Esophagus (tissue), 2 donors: ENCODE measurements at regions not wholly inside any gene's neighbourhood (a gene's known extent, or its start where the extent isn't known, plus 50 kb on each side); places are given as distances from the start of the nearest gene placed in this dataset.

Source experiments
- H3K27ac ChIP-seq, 2 donors: one replicate each; pipeline ENCODE4 v1.5.1; 2013; ENCODE audit warnings: low read depth in 2 of 2, mild to moderate bottlenecking in 2 of 2, inconsistent platforms in 1 of 2, low read length in 1 of 2, moderate library complexity in 1 of 2
- H3K27me3 ChIP-seq, 2 donors: one replicate each; pipeline ENCODE4 v1.6.1; 2013; ENCODE audit warnings: low read length in 2 of 2, control low read depth in 1 of 2, mild to moderate bottlenecking in 1 of 2; ENCODE audit not compliant: insufficient read depth in 2 of 2, control insufficient read depth in 1 of 2
- H3K36me3 ChIP-seq, 2 donors: one replicate each; pipeline ENCODE4 v1.6.1; 2013; ENCODE audit warnings: low read length in 1 of 2; ENCODE audit not compliant: control insufficient read depth in 2 of 2, insufficient read depth in 2 of 2
- H3K4me1 ChIP-seq, 2 donors: one replicate each; pipeline ENCODE4 v1.6.1; 2013; ENCODE audit warnings: low read length in 1 of 2; ENCODE audit not compliant: control insufficient read depth in 2 of 2, insufficient read depth in 2 of 2
- H3K4me3 ChIP-seq, 2 donors: one replicate each; pipeline ENCODE4 v1.5.1; 2013; ENCODE audit warnings: low read length in 2 of 2, mild to moderate bottlenecking in 2 of 2, low read depth in 1 of 2, moderate library complexity in 1 of 2
- H3K9me3 ChIP-seq, 2 donors: one replicate each; pipeline ENCODE4 v1.6.1; 2013; ENCODE audit warnings: mild to moderate bottlenecking in 2 of 2, low read depth in 1 of 2, low read length in 1 of 2, moderate library complexity in 1 of 2; ENCODE audit not compliant: control insufficient read depth in 2 of 2, insufficient read depth in 1 of 2
- WGBS, 2 donors: extraction: QIAGEN DNeasy Blood & Tissue Kit; methylation state at CpG; one replicate each; pipeline ENCODE4 v1.1.7; 2013; 5-methylcytosine and 5-hydroxymethylcytosine counted together
- donor health status: healthy with polysubstance abuse.
- donor health status: Bipolar disorder and iron deficiency.

DNA sequence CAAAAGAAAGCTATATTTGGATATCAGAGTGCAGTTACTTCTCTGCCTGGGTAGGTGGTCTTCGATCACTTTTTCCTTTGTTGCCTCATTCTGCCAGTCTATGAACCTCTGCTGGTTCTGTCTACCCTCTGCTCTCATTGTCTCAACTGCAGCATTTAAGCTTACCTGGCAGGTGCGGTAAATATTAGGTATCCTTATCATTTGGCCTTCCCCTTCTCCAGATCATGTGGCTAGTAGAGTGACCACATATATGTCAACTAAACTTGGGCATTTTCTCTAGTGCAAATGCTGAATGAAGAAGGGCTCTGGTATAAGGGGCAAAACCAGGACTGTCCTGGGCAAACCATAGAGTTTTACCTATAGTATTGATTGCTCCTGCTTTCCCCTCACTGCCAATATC, 180.8 kb downstream of the MDFIC start:
- no peaks in the 10 kb centered on the region for H3K27me3 ChIP-seq
- no peak overlapping the region for H3K27ac ChIP-seq
- peaks cover 0 to 3% of the 10 kb centered on the region in 2 donors for H3K4me1 ChIP-seq
- 86 to 94% methylated on average over 2 of the region's 2 CpGs for WGBS, 2 donors
- no peaks in the 10 kb centered on the region for H3K9me3 ChIP-seq
- H3K36me3 ChIP-seq = no peaks in the 10 kb centered on the region
- H3K4me3 ChIP-seq = no peak overlapping the region

DNA sequence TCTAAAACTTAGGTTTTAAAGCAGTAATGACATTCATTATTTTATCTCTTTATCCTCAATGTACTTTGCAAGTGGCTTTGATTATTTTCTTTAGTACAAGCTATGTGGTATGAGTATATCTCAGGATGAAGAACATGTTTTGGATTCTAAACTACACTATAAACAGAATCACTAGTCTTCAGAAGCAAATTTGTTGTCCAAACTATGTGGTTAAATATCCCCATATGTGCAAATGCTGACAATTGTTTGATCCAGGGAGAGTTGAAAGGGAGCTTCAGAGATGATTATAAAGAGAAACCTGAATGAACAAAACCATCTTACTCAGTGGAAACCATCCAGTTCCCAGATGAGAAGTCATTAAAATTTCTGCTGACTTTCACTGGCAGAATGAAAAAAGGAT, 179.3 kb downstream of the MDFIC start:
- H3K4me3 ChIP-seq = no peak overlapping the region
- H3K4me1 ChIP-seq = peaks cover 0 to 3% of the 10 kb centered on the region in 2 donors
- no peaks in the 10 kb centered on the region for H3K27me3 ChIP-seq
- H3K36me3 ChIP-seq = no peaks in the 10 kb centered on the region
- H3K27ac ChIP-seq = no peak overlapping the region
- H3K9me3 ChIP-seq = no peaks in the 10 kb centered on the region

DNA sequence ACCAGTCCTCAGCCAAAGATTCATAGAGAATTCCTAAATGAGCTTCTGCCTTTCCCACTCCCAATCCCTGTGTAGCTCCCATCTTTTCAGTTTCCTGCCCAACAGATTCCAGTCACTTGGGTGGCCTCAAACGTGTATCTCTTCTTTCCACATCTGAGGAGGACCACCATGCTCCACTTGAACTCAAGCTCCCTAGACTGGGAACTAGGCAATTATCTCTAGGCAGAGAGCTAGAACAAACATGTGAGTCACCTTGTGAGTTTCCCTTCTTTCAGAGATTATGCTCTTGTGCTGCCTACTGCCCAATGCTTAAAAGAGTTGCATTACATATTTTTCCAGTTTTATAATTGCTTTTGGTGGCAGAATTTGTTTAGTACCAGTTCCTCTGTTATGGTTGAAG, 178.0 kb downstream of the MDFIC start:
- H3K27ac ChIP-seq = no peak overlapping the region
- H3K4me3 ChIP-seq = no peak overlapping the region
- 21 to 33% methylated on average over 1 of the region's 1 CpG for WGBS, 2 donors
- no peaks in the 10 kb centered on the region for H3K27me3 ChIP-seq
- no peaks in the 10 kb centered on the region for H3K36me3 ChIP-seq
- peaks cover 0 to 3% of the 10 kb centered on the region in 2 donors for H3K4me1 ChIP-seq
- H3K9me3 ChIP-seq = no peaks in the 10 kb centered on the region

DNA sequence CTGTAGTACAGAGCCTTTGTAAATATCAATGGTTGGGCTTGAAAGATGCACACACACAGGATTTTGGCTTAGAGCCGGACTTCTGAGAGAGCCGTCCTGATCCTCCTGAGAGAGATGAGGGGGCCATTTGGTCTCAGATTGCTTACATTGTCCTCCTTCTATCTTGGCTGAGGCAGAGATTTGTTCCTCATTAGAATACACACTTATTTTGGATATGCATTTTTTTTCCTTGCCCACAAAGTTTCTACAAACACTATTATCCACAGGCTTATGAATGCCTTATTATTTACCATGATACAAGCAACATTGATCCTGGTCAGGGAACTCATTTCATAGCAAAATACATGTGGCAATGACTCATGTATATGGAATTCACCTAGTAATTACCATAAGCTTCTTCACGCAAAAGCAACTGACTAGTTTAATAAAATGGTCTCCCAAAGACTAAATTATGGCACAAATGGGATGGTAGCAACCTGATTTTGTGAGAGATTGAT, 175.3 kb downstream of the MDFIC start:
- 54 to 60% methylated on average over 3 of the region's 3 CpGs for WGBS, 2 donors
- Histone ChIP-seq H3K27me3 (no peaks in the 10 kb centered on the region), H3K27ac (no peak overlapping the region), H3K36me3 (no peaks in the 10 kb centered on the region), H3K4me1 (peaks cover 0 to 3% of the 10 kb centered on the region in 2 donors), H3K9me3 (no peaks in the 10 kb centered on the region), H3K4me3 (no peak overlapping the region)

DNA sequence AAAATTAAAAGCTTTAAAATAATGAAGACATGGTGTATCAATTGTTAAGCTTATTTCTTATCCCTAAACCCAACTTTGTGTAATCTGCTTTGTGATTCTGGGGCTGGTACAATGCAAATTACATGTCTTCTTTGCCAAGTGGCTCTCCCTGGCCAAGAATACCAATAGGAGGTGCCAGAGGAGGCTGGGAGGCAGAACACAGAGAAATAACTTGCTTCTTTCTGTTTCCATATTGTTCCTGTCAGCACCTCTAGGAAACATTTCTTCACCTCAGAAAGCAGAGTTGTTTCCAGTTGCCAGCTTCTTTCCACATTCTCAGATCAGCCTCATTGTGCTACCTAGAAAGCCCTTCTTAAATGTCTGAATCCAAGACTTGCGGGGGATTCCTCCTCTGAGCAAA, 174.4 kb downstream of the MDFIC start:
- 93 to 98% methylated on average over 1 of the region's 1 CpG for WGBS, 2 donors
- peaks cover 0 to 3% of the 10 kb centered on the region in 2 donors for H3K4me1 ChIP-seq
- H3K4me3 ChIP-seq = no peak overlapping the region
- H3K9me3 ChIP-seq = no peaks in the 10 kb centered on the region
- no peak overlapping the region for H3K27ac ChIP-seq
- H3K27me3 ChIP-seq = no peaks in the 10 kb centered on the region
- H3K36me3 ChIP-seq = no peaks in the 10 kb centered on the region

DNA sequence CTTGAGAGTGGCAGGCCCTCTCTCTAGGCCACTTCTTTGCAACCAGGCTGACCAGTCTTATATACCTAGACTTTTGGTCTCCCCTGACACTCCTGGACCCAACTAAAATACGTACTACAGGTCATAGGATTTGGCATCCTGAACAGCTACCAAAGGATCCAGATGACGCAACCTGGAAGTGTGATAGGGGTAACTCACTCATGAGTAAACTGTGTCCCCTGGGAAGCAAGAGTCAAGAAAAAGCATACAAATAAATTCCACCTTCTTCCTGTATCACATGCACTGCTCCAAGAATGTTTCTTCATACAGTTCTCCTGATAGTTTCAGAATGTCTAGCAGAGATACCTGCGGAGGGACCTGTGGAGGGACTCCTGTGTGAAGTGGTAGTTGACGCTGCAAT, 172.3 kb downstream of the MDFIC start:
- H3K27me3 ChIP-seq = no peaks in the 10 kb centered on the region
- WGBS, 2 donors = 92 to 97% methylated on average over 4 of the region's 4 CpGs
- H3K9me3 ChIP-seq = no peaks in the 10 kb centered on the region
- no peaks in the 10 kb centered on the region for H3K4me1 ChIP-seq
- no peaks in the 10 kb centered on the region for H3K36me3 ChIP-seq
- H3K27ac ChIP-seq = no peak overlapping the region
- H3K4me3 ChIP-seq = no peak overlapping the region

DNA sequence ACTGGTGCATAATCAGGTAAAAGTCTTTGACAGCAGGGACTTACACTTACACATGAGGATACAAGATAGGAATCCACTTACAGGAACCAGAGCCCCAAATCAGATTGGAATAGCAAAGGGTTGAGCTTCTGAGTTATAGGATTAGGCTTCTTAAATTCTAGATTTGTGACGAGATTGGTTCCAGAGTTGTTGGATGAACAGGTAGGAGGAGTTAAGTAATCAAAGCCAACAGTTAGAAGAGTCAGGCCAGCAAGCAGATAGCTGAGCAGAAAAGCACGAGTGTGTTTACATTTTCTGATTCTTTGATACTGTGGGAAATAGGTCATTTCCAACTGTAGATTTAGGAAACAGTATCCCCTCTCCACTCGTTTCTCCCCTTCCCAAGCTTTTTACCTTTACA, 167.0 kb downstream of the MDFIC start:
- H3K9me3 ChIP-seq = no peaks in the 10 kb centered on the region
- no peak overlapping the region for H3K4me3 ChIP-seq
- H3K27me3 ChIP-seq = no peaks in the 10 kb centered on the region
- H3K36me3 ChIP-seq = no peaks in the 10 kb centered on the region
- peaks cover 0 to 2% of the 10 kb centered on the region in 2 donors for H3K4me1 ChIP-seq
- H3K27ac ChIP-seq = no peak overlapping the region
- 53 to 72% methylated on average over 3 of the region's 3 CpGs for WGBS, 2 donors

DNA sequence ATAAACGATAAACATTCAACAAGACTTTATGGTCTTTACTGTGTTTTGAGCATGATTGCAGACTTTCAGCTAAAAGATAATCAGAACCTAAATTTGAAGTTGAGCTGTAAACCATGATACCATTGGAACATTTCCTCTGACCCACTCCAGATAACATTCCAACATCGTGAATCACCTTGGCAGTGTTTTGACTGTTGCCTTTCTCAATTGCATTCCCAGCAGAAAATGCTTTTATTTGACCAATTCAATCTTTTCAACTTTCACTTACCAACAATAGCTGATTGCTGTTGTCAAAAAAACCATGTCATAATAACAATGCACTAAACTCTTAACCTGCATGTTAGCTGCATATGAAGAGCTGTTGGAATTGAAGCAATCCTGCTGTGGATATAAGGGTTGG, 165.5 kb downstream of the MDFIC start:
- 21 to 35% methylated on average over 2 of the region's 2 CpGs for WGBS, 2 donors
- Histone ChIP-seq H3K36me3 (no peaks in the 10 kb centered on the region), H3K4me3 (no peak overlapping the region), H3K27ac (no peak overlapping the region), H3K27me3 (no peaks in the 10 kb centered on the region), H3K9me3 (no peaks in the 10 kb centered on the region), H3K4me1 (peaks cover 0 to 2% of the 10 kb centered on the region in 2 donors)

DNA sequence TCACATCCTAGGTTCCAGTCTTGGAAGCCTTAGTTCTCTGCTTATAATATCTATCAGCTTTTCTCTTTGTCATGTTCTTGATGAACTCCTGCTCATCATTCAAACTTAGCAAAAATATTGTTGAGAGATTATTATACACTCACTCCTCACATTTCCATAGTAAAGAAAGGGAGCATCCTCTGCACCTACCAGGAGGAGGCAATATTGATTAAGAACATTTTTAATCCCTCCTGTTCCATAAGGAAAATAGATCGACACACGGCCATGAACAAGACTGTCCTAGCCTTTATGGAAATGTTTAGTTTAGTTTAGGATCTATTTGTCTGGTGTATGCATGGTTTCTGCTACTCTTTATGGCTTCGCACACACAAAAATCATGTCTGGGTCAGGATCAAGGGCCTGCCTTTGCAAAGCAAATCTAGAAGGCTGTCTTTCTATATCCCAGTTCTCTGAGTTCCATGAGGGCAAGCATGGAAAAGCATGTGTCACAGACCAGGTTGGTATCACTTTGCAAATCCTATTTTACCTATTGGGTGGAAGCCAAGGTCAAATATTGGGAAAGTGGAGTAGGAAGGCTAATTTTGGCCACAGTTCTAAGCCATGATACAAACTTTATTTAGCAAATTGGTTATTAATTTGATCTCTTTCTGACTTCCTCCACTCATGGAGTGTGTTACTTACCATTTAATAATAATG, 164.4 kb downstream of the MDFIC start:
- Histone ChIP-seq H3K4me1 (peaks cover 0 to 2% of the 10 kb centered on the region in 2 donors), H3K9me3 (no peaks in the 10 kb centered on the region), H3K27me3 (no peaks in the 10 kb centered on the region), H3K4me3 (no peak overlapping the region), H3K27ac (no peak overlapping the region), H3K36me3 (no peaks in the 10 kb centered on the region)
- 93 to 95% methylated on average over 3 of the region's 3 CpGs for WGBS, 2 donors

DNA sequence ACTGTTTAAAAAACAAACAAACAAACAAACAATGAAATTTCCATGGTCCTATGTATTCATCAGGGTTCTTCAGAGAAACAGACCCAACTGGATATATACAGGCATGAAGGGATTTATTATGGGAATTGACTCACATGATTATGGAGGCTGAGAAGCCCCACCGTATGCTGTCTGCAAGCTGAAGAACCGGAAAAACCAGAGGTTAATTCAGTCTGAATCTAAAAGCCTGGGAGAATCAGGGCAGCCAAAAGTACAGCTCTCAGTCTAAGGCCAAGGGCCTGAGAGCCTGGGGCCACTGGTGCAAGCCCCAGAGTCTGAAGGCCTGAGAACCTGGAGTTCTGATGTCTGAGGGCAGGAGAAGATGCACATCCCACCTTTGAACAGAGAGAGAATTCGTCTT, 163.5 kb downstream of the MDFIC start:
- Histone ChIP-seq H3K4me1 (peaks cover 0 to 2% of the 10 kb centered on the region in 2 donors), H3K9me3 (no peaks in the 10 kb centered on the region), H3K27me3 (no peaks in the 10 kb centered on the region), H3K27ac (no peak overlapping the region), H3K4me3 (no peak overlapping the region), H3K36me3 (no peaks in the 10 kb centered on the region)
- WGBS, 2 donors = 72 to 74% methylated on average over 3 of the region's 3 CpGs
